Amygdala (tissue), 56 donors: ENCODE measurements at regions not wholly inside any gene's neighbourhood (a gene's known extent, or its start where the extent isn't known, plus 50 kb on each side); places are given as distances from the start of the nearest gene placed in this dataset.
A peak's percentile ranks its signal among the peaks of the same experiment; 100 is the strongest.
"Not testable (repeated sequence)": the region's sequence is repeated elsewhere in the genome, so short reads cannot be mapped to it uniquely, and the experiment has no call there.

Experiments
- DNase-seq, 56 donors: peaks; one replicate each; lab custom pipeline; 2025; lab: John Stamatoyannopoulos, UW

DNA sequence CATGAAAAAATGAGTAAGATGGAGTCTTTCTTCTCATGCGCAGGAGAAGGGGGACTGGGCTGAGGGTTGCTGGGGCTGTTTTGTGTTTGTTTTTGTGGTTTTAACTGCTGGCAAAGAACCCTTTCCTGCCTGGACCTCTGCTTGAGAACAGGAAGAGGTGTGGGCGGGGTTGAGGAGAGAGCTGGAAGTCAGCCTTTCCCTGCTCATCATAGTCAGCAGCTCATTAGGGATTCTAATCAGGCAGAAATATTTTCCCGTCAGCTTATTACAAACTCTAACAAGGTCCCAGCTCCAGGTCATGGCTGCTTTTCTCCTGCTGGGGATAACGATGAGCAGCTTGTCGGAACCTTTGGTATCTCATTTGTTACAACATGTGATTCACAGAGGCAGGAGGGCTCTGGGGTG, 185.0 kb upstream of the NRXN3 start:
- peak in 6 of 56 donors; percentile 7 to 43 (median 27) for DNase-seq

DNA sequence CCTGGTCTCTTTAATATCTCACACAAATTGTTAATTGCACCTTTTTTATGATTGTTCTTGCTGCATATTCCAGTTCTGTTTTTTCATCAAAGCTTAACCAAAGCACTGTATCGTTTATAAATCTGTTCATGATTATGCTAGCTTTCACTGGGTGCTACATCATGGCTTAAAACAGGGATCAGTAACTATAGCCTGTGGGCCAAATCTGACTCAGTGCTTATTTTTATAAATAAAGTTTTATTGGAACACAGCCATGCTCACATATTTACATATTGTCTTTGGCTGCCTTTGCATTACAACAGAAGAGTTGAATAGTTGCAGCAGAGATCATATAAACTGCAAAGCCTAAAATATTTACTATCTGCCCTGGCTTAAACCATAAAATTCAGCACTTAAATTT, 183.4 kb upstream of the NRXN3 start:
- no peak for DNase-seq

DNA sequence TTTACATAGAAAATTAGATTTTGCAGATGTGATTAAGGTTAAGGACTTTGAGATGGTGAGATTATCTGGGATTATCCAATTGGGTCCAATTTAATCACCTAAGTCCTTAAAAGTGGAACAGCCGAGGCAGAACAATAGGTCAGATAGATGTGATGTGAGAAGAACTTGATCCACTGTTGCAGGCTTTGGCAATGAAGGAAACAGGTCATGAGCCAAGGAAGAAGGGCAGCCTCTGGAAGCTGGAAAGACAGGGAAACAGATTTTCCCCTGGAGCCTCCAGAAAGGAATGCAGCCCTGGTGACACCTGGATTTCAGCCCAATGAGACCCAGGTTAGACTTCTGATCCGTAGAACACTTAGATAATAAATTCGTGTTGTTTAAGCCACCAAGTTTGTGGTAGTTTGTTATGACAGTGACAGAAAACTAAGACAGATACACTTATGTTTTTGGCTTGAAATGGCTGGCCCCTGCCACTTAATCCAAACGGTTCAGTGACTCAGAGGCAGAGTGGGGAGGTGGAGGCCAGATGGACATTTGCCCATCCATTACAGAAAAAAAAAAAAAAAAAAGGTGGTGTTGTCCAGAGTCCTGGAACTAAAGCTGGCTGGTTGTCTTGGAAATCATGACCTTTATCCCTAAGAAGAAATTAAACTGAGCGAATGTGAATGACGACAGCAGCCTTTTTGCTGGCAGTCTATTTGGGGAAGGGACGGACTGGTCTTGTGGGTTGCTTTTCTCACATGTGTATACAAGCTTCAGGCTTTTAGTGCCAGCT, 181.9 kb upstream of the NRXN3 start:
- peak in 7 of 56 donors; percentile 12 to 62 (median 51) for DNase-seq

DNA sequence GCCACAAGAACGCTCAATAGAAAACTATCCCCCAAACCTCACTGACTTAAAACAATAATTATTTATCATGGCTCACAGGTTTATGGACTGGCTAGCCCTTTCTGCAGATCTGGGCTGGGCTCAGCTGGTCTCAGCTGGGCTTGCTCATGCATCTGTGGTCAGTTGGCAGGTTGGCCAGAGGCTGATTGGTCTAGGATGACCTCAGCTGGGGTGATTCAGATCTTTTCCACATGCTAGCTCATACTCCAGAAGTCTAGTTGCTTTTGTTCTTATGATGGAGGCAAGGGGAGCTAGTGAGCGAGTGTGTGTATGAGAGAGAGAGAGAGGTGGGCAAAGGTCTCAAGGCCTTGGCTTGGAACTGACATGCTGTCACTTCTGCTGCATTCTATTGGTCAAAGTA, 181.2 kb upstream of the NRXN3 start:
- peak in 50 of 56 donors; percentile 29 to 91 (median 74) for DNase-seq

DNA sequence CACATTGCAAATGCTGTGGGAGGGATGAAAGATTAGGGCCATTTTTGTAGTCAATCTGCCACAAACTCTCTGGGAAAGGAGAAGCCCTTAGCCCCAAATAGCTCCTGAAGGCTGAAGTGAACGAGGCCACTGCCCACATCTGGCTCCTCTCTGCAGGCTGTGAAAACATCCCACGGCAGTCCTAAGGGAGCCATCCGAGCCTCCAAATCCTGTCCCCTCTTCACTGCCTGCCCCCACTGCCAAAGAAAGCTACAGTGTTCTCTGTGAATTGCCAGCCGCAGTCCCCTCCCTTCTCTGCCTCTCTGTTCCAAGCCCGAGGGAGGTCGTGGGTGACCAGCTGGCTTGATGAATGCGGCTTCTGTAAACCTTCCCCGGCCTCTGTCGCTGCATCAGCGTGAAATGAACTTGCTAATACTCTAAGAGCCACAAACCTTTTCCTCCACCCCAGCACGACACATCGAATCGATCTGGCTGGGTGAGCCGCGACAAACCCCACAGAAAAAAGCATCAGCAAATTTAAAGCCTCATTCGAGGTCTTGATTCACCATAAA, 180.7 kb upstream of the NRXN3 start:
- DNase-seq, result peak in 54 of 56 donors; percentile 25 to 94 (median 82)

DNA sequence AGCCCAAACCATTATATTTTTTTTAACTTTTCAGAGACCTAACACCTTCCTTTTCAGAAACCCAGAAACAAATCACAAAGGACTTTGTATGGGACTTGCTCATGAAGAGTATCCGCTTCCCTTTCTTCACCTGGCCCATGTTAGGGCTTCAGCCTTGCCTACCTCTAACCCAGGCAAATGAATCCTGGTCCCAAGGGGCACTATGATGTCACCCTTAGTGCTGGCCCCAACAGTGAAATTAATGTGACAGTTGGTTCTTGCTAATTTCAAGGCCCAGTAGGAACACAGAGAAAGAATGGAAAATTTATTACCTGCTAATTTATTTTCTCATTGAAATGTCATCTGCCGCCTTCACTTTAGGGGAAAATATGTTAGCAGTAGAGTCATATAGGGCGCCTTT, 179.8 kb upstream of the NRXN3 start:
- DNase-seq, result no peak

DNA sequence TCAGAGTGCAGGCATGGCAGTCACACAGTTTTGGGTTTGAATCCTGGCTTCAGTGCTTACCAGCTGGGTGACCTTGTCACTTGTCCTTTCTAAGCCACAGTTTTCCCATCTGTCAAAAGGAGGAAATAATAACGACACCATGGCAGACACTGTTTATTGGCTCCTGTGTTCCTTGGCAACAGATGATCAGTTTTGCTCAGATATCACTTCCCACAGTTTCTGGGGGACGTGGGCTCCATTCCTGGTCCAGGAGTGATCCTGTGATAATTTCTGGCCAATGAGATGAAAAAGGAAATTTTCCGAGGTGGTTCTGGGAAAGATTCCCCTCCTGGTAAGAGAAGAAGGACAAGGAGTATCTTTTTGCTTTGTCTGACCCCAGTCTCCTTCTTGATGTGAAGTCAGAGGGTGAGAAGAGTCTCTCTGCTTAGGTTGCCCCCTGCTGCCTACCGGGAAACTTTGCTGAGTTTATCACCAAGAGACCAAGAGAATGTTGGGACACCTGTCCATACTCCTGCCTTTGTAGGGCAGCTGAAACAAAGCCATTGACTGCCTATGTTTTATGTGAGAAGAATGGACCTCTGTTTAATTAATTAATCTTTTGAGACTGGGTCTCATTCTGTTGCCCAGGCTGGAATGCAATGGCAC, 178.9 kb upstream of the NRXN3 start:
- DNase-seq, result peak in 7 of 56 donors; percentile 5 to 21 (median 20)

DNA sequence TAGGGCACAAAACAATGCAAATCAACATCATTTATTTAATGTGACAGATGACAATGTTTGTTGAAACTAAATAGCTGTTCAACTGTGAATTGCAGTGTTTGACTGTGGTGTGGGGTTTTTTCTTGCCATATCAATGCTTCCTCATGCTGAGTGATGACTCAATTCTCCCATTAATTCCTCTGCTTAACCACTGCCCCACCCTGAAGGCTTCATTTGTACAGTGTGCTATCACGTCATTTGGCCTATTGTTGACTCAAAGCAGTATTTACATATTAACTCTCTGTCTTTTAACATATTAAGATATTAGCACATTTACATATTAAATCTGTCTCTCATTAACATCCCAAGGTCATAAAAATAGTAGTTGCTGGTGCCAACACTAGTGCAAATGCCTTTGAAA, 164.8 kb upstream of the NRXN3 start:
- DNase-seq, result no peak

DNA sequence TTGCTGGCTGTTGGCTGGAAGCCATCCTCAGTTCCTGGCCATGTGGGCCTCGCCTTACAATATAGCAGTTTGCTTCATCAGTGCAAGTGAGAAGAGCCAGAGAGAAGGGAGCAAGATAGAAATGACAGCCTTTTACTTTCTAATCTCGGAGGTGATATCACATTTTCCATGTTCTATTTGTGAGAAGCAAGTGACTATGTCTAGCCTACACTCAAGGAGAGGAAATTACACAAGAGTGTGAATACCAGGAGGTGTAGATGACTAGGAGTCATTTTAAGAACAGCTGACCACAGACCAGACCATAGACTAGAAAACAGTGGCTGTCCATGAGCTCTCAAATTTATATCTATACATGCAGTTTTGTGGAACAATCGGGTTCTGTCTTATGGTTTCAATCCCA, 163.0 kb upstream of the NRXN3 start:
- DNase-seq, result no peak

DNA sequence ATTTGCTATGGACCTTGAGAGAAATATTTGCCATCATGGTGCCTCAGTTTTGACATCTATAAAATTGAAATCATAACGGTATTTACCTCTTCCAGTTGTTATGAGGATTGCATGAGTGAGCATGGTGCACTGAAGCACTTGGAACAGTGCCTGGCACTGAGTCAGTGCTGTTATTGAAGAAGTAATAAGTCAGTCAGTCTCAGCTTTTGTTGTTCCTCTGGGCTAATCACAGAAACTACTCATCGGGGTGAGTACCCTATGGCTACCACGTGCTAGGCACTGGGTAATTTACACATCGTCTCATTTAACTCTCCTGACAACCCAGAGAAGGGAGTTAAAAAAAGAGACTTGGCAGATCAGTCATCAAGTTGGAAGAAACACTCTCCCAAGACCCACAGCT, 159.5 kb upstream of the NRXN3 start:
- peak in 3 of 56 donors; percentile 6 to 44 (median 18) for DNase-seq

DNA sequence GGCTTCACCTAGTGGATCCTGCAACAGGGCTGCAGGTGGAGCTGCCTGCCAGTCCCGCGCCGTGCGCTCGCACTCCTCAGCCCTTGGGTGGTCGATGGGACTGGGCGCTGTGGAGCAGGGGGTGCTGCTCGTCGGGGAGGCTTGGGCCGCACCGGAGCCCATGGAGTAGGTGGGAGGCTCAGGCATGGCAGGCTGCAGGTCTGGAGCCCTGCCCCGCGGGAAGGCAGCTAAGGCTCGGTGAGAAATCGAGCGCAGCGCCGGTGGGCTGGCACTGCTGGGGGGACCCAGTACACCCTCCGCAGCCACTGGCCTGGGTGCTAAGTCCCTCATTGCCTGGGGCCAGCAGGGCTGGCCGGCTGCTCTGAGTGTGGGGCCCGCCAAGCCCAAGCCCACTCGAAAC, 156.3 kb upstream of the NRXN3 start:
- DNase-seq, result not testable (repeated sequence)

DNA sequence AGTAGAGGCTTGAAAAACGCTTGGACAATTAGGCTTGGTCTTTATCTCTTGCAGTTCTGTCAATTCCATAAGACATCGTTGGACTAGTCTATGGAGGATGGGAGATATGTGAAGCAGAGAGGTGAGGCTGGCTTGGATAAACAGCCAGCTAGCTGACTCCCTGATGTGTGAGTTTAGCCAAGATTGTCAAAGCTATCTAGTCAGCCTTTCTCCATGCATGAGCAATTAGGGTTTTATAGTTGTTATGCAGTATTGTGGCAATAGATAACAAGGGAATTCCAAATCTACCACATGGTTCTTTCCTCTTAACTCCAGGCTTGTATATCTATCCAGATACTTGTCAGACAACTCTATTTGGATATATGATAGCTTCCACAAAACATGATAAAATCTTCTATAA, 153.6 kb upstream of the NRXN3 start:
- no peak for DNase-seq

DNA sequence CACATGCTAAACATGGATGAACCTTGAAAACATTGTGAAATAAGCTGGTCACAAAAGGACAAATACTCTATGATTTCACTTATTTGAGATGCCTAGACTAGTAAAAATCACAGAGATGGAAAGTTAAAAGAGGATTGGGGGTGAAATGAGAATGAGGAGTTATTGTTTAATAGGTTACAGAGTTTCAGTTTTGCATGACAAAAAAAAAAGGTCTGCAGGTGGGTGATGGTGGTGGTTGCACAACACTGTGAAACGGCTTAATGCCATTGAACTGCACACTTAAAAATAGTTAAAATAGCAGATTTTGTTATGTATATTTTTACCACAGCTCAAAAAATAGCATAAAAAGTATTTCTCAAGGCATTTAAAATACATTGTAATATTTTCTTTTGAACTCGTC, 151.9 kb upstream of the NRXN3 start:
- DNase-seq, result no peak

DNA sequence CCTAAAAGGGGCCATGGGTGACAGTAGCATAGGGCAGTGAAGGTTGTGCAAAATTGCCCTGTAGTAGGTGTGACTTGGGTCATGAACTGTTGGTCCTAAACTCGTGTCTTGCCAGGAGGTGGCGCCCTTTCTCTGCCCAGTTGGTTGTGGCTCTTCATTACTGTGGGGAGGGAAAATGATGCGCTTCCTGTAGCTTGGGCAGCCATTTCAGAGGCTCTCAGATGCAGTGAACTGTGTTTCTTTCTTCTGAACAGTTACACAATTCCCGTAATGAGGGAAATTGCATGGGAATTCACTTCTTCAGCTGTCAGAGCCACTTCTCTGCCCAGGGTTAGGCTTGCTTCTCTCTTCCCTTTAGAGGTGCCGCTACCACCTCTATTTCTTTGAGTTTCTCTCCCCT, 148.1 kb upstream of the NRXN3 start:
- peak in 26 of 56 donors; percentile 3 to 53 (median 23) for DNase-seq

DNA sequence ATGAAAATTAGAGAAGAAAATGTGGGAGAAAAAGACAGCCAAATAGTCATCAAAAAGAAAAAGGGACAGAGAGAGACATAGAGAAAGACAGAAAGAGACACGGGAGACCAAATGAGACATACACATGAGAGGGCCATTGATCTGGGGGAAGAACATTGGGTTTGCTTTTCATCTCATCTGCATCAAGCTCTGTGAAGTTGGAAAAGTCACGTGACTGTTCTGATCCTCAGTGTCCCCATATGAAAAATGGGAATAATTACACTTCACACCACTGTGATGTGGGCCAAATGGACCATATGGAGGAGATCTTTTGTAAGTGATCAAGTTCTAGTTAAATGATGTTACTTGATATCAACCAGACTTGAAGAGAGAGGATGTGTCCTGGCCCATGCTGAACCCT, 147.1 kb upstream of the NRXN3 start:
- no peak for DNase-seq

DNA sequence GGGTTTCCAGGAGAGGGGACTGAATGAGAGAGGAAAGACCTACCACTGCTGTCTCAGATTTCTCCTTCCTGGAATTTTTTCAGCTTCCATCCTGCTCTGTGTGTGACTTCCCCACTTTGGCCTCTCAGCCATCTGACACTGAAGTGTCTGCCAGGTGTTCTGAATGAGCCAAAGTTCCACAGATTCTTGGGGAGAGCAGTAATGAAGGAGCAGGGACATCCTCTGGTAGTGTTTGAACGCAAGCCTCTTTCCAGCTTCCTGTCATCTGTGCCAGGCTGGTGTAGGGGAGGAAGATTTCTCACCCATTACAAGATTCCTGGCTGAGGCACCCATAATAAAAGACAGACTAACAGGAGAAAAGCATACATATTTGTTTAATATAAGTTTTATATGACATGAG, 141.7 kb upstream of the NRXN3 start:
- no peak for DNase-seq

DNA sequence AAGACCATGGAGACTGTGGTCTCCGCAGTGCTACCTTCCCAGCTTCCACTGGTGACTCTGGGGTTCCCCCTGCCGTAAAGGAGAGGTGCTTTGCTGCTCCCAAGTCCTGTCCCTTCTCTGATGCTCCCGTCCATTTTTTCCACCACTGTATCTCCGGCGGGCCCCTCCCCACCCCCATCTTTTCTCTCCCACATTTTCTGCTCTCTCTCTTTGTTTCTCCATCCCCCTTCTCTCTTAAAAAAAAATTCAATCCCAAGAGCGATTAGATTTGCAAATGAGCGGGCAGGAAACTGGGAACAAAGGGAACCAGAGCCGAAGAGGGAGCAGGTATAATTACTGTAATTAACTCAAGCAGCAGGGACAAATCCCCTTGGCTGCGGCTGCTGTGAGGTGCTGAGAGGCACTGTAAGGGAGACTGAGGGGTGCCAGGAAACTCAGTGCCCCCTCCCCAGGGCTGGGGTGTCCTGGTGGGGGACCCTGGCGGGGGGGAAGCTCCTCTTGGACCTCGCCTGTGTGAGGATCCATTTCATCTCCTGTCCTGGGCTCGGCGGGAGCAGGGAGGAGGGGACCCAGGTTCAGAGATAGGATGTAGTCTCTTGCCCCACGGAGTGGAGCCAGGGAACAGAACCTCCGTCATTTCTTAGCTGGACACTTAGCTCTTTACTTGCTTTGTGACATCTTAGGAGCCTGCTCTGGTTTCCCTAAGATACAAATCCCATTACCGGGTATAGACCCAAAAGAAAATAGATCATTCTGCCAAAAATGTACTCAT, 140.4 kb upstream of the NRXN3 start:
- DNase-seq, result peak in 23 of 56 donors; percentile 1 to 43 (median 15)

DNA sequence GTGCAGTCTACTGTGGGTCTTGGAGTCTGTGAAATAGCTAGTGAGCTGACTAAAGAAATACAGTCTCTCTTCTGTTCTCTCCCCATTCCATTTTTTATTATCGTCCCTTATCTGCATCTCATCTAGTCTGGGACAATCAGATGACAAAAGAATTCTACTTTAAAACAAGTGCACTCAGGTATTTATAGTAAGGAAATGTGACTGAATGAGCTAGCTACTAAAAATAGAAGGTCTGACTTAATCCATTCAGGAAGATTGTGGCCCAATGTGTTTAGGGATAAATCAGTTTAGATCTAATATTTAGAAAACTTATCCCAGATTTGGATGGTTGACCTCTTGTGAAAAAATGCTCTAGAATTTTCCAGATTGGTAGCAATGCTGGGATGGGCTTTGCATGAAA, 126.8 kb upstream of the NRXN3 start:
- DNase-seq, result no peak

DNA sequence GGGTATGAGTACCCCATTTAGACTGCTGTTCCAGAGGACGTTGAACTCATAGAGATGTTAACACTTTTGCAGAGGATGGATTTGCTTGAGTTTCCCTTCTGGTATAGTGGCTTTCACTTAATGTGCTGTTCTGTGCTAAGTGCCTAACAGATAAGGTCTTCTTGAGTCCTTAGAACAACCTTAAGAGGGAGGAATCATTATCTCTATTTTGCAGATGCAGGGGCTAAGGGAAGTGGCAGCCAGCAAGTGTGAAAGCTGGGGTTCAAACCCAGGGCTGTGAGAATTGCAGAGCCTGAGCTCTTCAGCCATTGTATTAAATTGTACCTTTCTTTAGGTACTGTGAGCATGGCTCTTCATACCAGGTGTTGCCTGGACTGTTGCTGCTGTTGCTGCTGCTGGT, 122.1 kb upstream of the NRXN3 start:
- DNase-seq, result no peak

DNA sequence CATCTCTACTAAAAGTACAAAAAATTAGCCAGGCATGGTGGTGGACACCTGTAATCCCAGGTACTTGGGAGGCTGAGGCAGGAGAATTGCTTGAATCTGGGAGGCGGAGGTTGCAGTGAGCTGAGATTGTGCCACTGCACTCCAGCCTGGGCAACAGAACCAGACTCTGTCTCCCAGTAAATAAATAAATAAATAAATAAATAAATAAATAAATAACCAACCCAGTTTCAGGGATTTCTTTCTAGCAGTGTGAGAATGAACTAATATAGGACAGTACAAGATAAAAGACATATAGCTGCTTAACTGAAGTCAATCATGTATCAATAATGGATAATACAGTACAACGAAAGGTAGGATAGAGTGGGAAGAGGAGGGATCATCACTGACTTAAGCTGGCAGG, 113.3 kb upstream of the NRXN3 start:
- not testable (repeated sequence) for DNase-seq

DNA sequence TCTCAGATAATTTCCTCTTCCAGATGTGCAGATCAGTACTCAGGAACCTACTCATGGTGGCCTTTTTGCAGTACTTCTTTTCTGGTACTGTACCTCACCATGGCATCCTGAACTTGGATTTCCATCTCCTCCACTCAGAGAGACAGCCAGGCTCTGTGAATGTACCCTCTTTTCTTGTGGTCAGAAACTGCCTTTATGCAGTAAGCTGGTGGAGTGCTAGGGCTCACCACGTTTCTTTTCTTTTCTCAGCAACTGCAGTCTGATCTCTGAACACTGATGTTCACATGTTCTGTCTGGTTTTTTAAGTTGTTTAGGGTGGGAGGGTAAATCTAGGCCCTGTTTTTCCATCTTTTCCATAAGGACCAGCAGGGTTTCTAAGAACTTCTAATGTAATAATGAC, 99.8 kb upstream of the NRXN3 start:
- DNase-seq, result no peak
